Skeletal muscle satellite cell (primary cell): ENCODE measurements at regions not wholly inside any gene's neighbourhood (a gene's known extent, or its start where the extent isn't known, plus 50 kb on each side); places are given as distances from the start of the nearest gene placed in this dataset.
"Not testable (repeated sequence)": the region's sequence is repeated elsewhere in the genome, so short reads cannot be mapped to it uniquely, and the experiment has no call there.

Experiments
- H3K27me3 ChIP-seq: 2 replicates; pipeline ENCODE4 v1.7.0; 2013; ENCODE audit warnings: low read length; ENCODE audit not compliant: control insufficient read depth, insufficient read depth
- H3K36me3 ChIP-seq: 2 replicates; pipeline ENCODE4 v1.7.0; 2013; ENCODE audit warnings: mild to moderate bottlenecking, control low read depth, low read length; ENCODE audit not compliant: insufficient read depth
- H3K4me1 ChIP-seq: 2 replicates; pipeline ENCODE4 v1.7.0; 2013; ENCODE audit warnings: low read length; ENCODE audit not compliant: control insufficient read depth, insufficient read depth
- H3K4me2 ChIP-seq: 2 replicates; pipeline ENCODE4 v1.7.0; 2013; ENCODE audit warnings: mild to moderate bottlenecking, low read length
- H3K4me3 ChIP-seq: 2 replicates; pipeline ENCODE4 v1.7.0; 2013; ENCODE audit warnings: low read length
- H3K9ac ChIP-seq: 2 replicates; pipeline ENCODE4 v1.7.0; 2013; ENCODE audit warnings: mild to moderate bottlenecking, low read depth, low read length, moderate library complexity
- H3K9me3 ChIP-seq: replicated peaks from 2 replicates; pipeline ENCODE4 v1.7.0; 2013; ENCODE audit warnings: mild to moderate bottlenecking, control low read depth, low read length

DNA sequence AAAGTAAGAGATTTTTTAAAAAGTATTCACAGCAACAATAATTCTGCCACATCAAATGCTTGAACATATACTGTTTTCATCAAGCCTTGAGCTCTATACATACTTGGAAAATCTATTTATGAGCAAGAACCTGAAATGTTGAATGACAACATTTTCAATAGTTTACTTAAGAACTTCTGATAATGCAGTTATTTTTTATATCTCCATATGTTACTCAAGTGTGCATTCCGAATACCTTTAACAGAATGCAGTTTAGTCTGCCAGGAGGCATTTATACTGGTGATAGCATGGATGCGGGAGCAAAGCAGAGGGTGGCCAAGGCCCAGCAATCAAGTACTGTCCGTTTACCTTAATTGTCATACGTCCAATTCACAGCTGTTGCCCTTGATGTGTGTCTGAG, 589.5 kb downstream of the KCTD12 start:
- Histone ChIP-seq H3K9me3 (no peaks in the 10 kb centered on the region), H3K36me3 (no peaks in the 10 kb centered on the region), H3K4me2 (no peak overlapping the region), H3K4me1 (peaks cover 22% of the 10 kb centered on the region), H3K4me3 (no peak overlapping the region), H3K9ac (no peak overlapping the region), H3K27me3 (no peaks in the 10 kb centered on the region)

DNA sequence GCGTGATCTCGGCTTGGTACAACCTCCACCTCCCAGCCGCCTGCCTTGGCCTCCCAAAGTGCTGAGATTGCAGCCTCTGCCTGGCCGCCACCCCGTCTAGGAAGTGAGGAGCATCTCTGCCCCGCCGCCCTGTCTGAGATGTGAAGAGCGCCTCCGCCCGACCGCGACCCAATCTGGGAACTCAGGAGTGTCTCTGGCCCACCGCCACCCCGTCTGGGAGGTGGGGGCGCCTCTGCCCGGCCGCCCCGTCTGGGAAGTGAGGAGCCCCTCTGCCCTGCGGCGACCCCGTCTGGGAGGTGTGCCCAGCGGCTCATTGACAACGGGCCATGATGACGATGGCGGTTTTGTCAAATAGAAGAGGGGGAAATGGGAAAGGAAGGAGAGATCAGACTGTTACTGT, 591.2 kb downstream of the KCTD12 start:
- H3K9ac ChIP-seq, H3K27me3 ChIP-seq, H3K9me3 ChIP-seq, H3K4me3 ChIP-seq, H3K36me3 ChIP-seq, H3K4me2 ChIP-seq: not testable (repeated sequence)
- peaks cover 22% of the 10 kb centered on the region for H3K4me1 ChIP-seq

DNA sequence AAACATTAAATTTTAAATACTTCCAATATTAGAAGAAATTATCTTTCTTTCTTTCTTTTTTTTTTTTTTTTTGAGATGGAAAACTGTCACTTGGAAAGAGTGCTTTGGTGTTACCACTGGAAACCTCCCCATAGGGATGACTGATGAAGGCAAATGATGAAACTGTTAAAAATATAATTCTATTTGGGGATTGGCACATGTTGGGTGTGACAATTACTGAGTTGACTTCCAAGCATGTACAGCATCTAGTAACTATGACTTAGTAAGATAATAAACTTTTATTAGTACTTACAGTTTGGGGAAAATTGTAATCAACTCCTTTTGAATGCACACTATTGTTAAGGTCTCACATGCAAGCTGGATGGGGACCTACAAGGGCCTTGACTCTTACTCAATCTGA, 592.5 kb downstream of the KCTD12 start:
- Histone ChIP-seq H3K9me3 (no peaks in the 10 kb centered on the region), H3K9ac (peak overlapping the region; percentile 55), H3K4me3 (peak overlapping the region; percentile 9), H3K36me3 (no peaks in the 10 kb centered on the region), H3K27me3 (no peaks in the 10 kb centered on the region), H3K4me1 (peaks cover 22% of the 10 kb centered on the region), H3K4me2 (peak overlapping the region; percentile 38)

DNA sequence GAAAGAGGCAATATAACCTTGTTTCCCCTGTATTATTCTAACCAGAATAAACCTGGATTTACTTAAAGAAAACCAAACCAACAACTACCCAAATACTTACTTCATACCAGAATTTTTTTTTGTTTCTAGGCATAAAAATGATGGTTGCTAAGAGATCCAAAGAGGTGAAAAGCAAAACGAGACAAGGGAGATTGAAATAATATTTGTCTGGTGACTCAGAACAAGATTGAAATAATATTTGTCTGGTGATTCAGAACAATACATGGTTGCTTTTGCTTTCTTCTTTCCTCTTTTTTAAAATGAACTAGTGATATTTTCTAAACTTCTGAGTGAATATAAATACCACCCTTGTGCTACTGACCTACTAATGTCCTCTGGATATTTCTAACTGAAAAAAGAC, 592.9 kb downstream of the KCTD12 start:
- Histone ChIP-seq H3K4me2 (peak overlapping the region; percentile 66), H3K36me3 (no peaks in the 10 kb centered on the region), H3K4me1 (peaks cover 22% of the 10 kb centered on the region), H3K27me3 (no peaks in the 10 kb centered on the region), H3K9ac (peak overlapping the region; percentile 69), H3K4me3 (peak overlapping the region; percentile 34), H3K9me3 (no peaks in the 10 kb centered on the region)

DNA sequence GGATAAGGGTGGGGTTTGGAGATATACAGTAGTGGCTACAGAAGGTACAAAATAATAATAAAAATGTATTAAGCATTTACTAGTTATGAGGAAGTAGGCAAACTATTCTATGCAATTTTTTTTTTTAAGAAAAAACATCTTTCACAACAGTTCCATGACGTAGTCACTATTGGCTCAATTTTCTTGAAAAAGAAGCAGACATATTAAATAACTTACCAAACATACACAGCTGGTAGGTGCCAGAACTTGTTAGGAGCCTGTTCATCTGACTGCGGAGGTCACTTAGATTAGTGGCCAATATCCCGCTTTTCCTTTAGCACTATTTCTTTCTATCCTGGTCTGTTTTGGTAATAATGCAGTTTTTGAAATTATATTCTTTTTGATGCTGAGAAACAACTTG, 593.5 kb downstream of the KCTD12 start:
- Histone ChIP-seq H3K9ac (peak overlapping the region; percentile 69), H3K9me3 (no peaks in the 10 kb centered on the region), H3K4me3 (peak overlapping the region; percentile 34), H3K27me3 (no peaks in the 10 kb centered on the region), H3K36me3 (no peaks in the 10 kb centered on the region), H3K4me2 (peak overlapping the region; percentile 66), H3K4me1 (peaks cover 22% of the 10 kb centered on the region)

DNA sequence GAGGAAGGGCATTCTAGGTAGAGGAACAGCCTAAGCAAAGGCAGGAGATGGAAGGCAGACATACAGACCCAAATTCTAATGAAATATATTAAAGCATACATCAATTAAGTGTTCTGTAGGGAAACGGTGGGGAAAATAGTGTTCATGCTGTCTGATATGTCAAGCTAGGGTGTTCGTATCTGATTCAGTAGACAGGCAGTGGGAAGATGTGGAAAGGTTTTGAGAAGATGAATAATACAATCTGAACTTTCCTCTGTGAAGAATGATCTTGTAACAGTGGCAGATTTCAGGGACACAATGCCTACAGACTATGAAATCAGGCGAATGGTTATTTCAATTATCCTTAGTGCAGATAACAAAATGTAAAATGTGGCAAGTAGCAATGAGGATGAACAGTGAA, 594.2 kb downstream of the KCTD12 start:
- Histone ChIP-seq H3K9me3 (no peaks in the 10 kb centered on the region), H3K4me2 (no peak overlapping the region), H3K36me3 (no peaks in the 10 kb centered on the region), H3K9ac (no peak overlapping the region), H3K4me3 (no peak overlapping the region), H3K4me1 (peaks cover 22% of the 10 kb centered on the region), H3K27me3 (no peaks in the 10 kb centered on the region)

DNA sequence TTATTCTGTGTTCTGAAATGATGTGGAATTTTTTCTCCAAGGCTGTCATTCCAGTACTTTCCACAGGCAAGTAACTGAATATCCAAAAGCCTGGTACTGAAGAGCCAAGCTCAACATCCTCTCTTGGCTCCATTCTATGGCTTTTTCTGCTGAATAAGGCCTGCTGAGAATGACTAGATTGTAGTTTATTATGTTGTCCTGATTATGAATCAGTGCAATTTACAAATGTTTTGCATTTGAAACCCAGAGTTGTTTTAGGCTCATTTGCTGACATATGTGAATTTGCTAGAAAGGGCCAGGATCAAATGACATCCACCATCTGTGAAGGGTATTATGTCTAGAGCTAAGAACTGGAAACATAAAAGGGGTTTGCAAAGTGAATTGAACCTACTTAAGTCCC, 596.6 kb downstream of the KCTD12 start:
- Histone ChIP-seq H3K4me2 (no peak overlapping the region), H3K4me3 (no peak overlapping the region), H3K36me3 (no peaks in the 10 kb centered on the region), H3K9me3 (no peaks in the 10 kb centered on the region), H3K4me1 (peaks cover 39% of the 10 kb centered on the region), H3K9ac (no peak overlapping the region), H3K27me3 (no peaks in the 10 kb centered on the region)

DNA sequence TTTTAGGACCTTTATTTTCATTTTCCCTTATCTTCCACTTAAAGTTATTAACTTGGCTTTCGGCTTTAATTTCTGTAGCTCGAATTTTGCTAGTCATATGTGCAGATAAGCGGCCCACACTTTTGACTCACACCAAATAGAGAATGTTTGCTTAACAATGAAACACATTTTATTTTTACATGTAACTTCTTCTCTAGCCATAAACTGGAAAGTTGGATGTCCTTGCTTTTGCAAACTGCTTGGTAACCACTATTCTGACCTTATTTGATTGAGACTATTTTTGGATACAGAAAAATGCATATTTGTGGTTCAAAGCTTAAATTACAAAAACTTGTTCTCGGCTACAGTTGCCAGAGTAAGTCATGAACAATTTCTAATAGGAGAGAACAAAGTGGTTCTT, 600.0 kb downstream of the KCTD12 start:
- no peaks in the 10 kb centered on the region for H3K36me3 ChIP-seq
- H3K4me1 ChIP-seq, result peaks cover 17% of the 10 kb centered on the region
- H3K4me2 ChIP-seq, result peak overlapping the region; percentile 17
- H3K27me3 ChIP-seq, result no peaks in the 10 kb centered on the region
- H3K9me3 ChIP-seq, result no peaks in the 10 kb centered on the region
- no peak overlapping the region for H3K4me3 ChIP-seq
- H3K9ac ChIP-seq, result peak overlapping the region; percentile 52

DNA sequence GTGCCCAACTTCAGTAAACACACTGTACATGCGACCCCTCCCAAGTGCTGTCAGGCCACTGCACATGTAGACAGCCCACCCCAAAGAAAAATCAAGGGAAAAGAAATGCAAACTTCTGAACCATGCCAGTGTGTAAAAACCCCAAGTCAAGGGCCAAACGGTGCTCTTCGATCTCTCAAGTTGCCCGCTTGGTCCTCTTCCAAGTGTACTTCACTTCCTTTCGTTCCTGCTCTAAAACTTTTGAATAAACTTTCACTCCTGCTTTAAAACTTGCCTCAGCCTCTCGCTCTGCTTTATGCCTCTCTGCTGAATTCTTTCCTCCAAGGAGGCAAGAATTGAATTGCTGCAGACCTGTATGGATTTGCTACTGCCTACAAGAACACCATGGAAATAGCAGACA, 600.7 kb downstream of the KCTD12 start:
- Histone ChIP-seq H3K27me3 (no peaks in the 10 kb centered on the region), H3K4me3 (no peak overlapping the region), H3K9me3 (no peaks in the 10 kb centered on the region), H3K4me1 (peaks cover 17% of the 10 kb centered on the region), H3K36me3 (no peaks in the 10 kb centered on the region), H3K9ac (peak overlapping the region; percentile 52), H3K4me2 (peak overlapping the region; percentile 17)

DNA sequence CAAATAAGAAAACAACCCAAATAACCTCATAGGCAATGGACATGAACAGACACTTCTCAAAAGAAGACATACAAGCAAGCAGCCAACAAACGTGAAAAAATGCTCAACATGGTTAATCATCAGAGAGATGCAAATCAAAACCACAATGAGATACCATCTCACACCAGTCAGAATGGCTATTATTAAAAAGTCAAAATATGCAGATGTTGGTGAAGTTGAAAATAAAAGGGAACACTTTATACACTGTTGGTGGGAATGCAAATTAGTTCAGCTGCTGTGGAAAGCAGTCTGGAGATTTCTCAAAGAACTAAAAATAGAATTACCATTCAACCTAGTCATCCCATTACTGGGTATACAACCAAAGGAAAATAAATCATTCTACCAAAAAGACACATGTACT, 606.4 kb downstream of the KCTD12 start:
- not testable (repeated sequence) for H3K27me3 ChIP-seq, H3K4me3 ChIP-seq, H3K9ac ChIP-seq, H3K4me1 ChIP-seq, H3K36me3 ChIP-seq, H3K9me3 ChIP-seq, H3K4me2 ChIP-seq

DNA sequence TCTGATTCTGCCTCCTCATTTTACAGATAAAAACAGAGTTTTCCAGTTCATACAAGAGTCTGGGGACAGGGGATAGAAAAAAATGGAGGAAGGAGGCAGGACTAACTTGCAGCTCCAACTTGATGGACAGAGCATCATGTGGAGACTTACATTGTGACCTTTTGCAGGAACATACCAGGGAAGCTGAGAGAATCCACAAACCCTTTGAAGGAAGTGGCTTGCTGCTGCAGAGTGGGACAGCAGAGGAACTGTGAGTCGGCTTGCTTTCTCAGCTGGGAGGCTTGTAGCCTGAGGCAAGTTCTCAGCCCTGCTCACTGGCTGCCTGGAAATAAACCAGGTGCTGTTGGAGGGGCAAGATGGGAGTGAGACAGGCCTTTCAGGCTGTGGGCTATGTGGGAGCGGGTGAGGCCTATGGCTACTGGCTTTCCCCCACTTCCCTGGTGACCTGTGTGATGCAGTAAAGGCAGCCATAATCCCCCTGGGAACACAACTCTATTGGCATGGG, 614.4 kb downstream of the KCTD12 start:
- Histone ChIP-seq H3K27me3 (peaks cover 5% of the 10 kb centered on the region), H3K9me3 (no peaks in the 10 kb centered on the region), H3K36me3 (no peaks in the 10 kb centered on the region), H3K9ac (no peak overlapping the region), H3K4me1 (no peaks in the 10 kb centered on the region), H3K4me2 (no peak overlapping the region), H3K4me3 (no peak overlapping the region)

DNA sequence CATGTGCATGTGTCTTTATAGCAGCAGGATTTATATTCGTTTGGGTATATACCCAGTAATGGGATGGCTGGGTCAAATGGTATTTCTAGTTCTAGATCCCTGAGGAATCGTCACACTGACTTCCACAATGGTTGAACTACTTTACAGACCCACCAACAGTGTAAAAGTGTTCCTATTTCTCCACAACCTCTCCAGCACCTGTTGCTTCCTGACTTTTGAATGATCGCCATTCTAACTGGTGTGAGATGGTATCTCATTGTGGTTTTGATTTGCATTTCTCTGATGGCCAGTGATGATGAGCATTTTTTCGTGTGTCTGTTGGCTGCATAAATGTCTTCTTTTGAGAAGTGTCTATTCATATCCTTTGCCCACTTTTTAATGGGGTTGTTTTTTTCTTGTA, 617.9 kb downstream of the KCTD12 start:
- H3K4me2 ChIP-seq, H3K4me1 ChIP-seq, H3K27me3 ChIP-seq, H3K4me3 ChIP-seq, H3K9me3 ChIP-seq, H3K9ac ChIP-seq, H3K36me3 ChIP-seq: not testable (repeated sequence)
